ENCODE measurements at regions not wholly inside any gene's neighbourhood (a gene's known extent, or its start where the extent isn't known, plus 50 kb on each side); places are given as distances from the start of the nearest gene placed in this dataset.

GRCh38 chr16:54361246-54361645 is 74.7 kb upstream of the IRX3 start (continued):
- no peak for TF ChIP-seq ZNF462 (CRISPR knock-in tag; IDR thresholded peaks at IDR 0.05)
- TF ChIP-seq EZH2phosphoT487 (IDR thresholded peaks at IDR 0.05; ENCODE audit: unreplicated experiment) = no peak
- no peak for TF ChIP-seq CREB1 (CRISPR knock-in tag; IDR thresholded peaks at IDR 0.05; ENCODE audit: low read depth)
- TF ChIP-seq STAT1 (IDR thresholded peaks at IDR 0.05; ENCODE audit: unreplicated experiment) = no peak

GRCh38 chr16:54360681-54361080 is 74.1 kb upstream of the IRX3 start:
- H3K27me3 Mint-ChIP-seq (ENCODE audit: insufficient read depth, low read depth, poor library complexity) = peaks cover 21% of the 10 kb centered on the region
- no peak overlapping the region for H3K4me3 Mint-ChIP-seq
- DNase-seq (ENCODE audit: low spot score) (no peak), ATAC-seq (no peak)
- Histone ChIP-seq H2AFZ (peak overlapping the region; percentile 12; the same call in 1 of the 2 replicates), H3K9me2 (ENCODE audit: insufficient read depth) (0 out of 2 replicates have a peak, but pooled peaks cover 2% of the 10 kb centered on the region), H3K79me2 (replicated peaks; ENCODE audit: insufficient read depth) (no peaks in the 10 kb centered on the region), H3F3A (replicated peaks; ENCODE audit: low read depth) (no peaks in the 10 kb centered on the region), H3K36me3 (ENCODE audit: insufficient read depth) (no peaks in the 10 kb centered on the region), H3K4me1 (ENCODE audit: insufficient read depth) (peaks cover 36% of the 10 kb centered on the region), H3K27ac (ENCODE audit: low read depth) (no peak overlapping the region), H3K4me2 (peak overlapping the region; percentile 50), H3K27me3 (ENCODE audit: insufficient read depth) (no peaks in the 10 kb centered on the region), H4K20me1 (replicated peaks; ENCODE audit: insufficient read depth) (no peaks in the 10 kb centered on the region), H3K4me3 (no peak overlapping the region)
- H3K9me3 Mint-ChIP-seq = peaks cover 3% of the 10 kb centered on the region; the same call in 1 of the 3 replicates
- H3K27ac Mint-ChIP-seq = no peak overlapping the region
- peaks cover 35% of the 10 kb centered on the region for H3K4me1 Mint-ChIP-seq
- H3K36me3 Mint-ChIP-seq (ENCODE audit: low read depth) = no peaks in the 10 kb centered on the region
- no peak for TF ChIP-seq ZNF114 (CRISPR knock-in tag; IDR thresholded peaks at IDR 0.05)
- no peak for TF ChIP-seq NANOG (IDR thresholded peaks at IDR 0.05; ENCODE audit: borderline replicate concordance)
- no peak for TF ChIP-seq CTCF (conservative IDR thresholded peaks at IDR 0.05; ENCODE audit: low read depth in 2 of 2)
- no peak for TF ChIP-seq ETS1 (IDR thresholded peaks at IDR 0.05)
- TF ChIP-seq ZNF331 (CRISPR knock-in tag; IDR thresholded peaks at IDR 0.05; ENCODE audit: low read depth) = no peak
